ENCODE measurements at regions not wholly inside any gene's neighbourhood (a gene's known extent, or its start where the extent isn't known, plus 50 kb on each side); places are given as distances from the start of the nearest gene placed in this dataset.
"Not testable (repeated sequence)": the region's sequence is repeated elsewhere in the genome, so short reads cannot be mapped to it uniquely, and the experiment has no call there.

GRCh38 chr5:82619097-82619496, 340.9 kb upstream of the RPS23 start:
- no peak for DNase-seq

- DNase-seq = no peak
These were observed 336.6 kb upstream of the RPS23 start for GRCh38 chr5:82614706-82615105.

- DNase-seq = no peak
These were observed 335.7 kb upstream of the RPS23 start for GRCh38 chr5:82613891-82614290.

GRCh38 chr5:82610686-82611085, 332.5 kb upstream of the RPS23 start:
- no peak for DNase-seq

- no peak for DNase-seq
These were observed 327.4 kb upstream of the RPS23 start for GRCh38 chr5:82605441-82605973.

- no peak for DNase-seq
These were observed 325.2 kb upstream of the RPS23 start for GRCh38 chr5:82603033-82603987.

GRCh38 chr5:82601861-82602260, 323.7 kb upstream of the RPS23 start:
- no peak for DNase-seq

- DNase-seq = no peak
These were observed 322.9 kb upstream of the RPS23 start for GRCh38 chr5:82601077-82601476.

- DNase-seq = no peak
These were observed 321.5 kb upstream of the RPS23 start for GRCh38 chr5:82599692-82600091.

GRCh38 chr5:82599030-82599429, 320.9 kb upstream of the RPS23 start:
- DNase-seq = no peak

- DNase-seq = no peak
These were observed 319.3 kb upstream of the RPS23 start for GRCh38 chr5:82597437-82597836.

GRCh38 chr5:82596451-82596850, 318.3 kb upstream of the RPS23 start:
- DNase-seq = no peak

GRCh38 chr5:82595113-82595512, 317.0 kb upstream of the RPS23 start:
- DNase-seq = no peak

- DNase-seq = no peak
These were observed 315.9 kb upstream of the RPS23 start for GRCh38 chr5:82594097-82594496.

GRCh38 chr5:82593481-82593880, 315.3 kb upstream of the RPS23 start:
- DNase-seq = no peak

GRCh38 chr5:82591021-82591515, 312.9 kb upstream of the RPS23 start:
- no peak for DNase-seq

GRCh38 chr5:82590112-82590511, 312.0 kb upstream of the RPS23 start:
- DNase-seq = no peak

GRCh38 chr5:82586661-82587310, 308.6 kb upstream of the RPS23 start:
- no peak for DNase-seq

GRCh38 chr5:82586181-82586580, 308.0 kb upstream of the RPS23 start:
- DNase-seq = no peak

GRCh38 chr5:82584631-82585030, 306.5 kb upstream of the RPS23 start:
- peak in 44 of 58 donors; percentile 3 to 79 (median 42) for DNase-seq

GRCh38 chr5:82583331-82583730, 305.2 kb upstream of the RPS23 start:
- DNase-seq = not testable (repeated sequence)

- no peak for DNase-seq
These were observed 286.8 kb upstream of the RPS23 start for GRCh38 chr5:82564963-82565362.
